SH-SY5Y (cell line): ENCODE measurements at regions not wholly inside any gene's neighbourhood (a gene's known extent, or its start where the extent isn't known, plus 50 kb on each side); places are given as distances from the start of the nearest gene placed in this dataset.

Experiments
- GATA2 ChIP-seq: IDR thresholded peaks from 2 replicates; pipeline ENCODE4 v1.6.1; 2011; ENCODE audit warnings: mild to moderate bottlenecking, low read depth, low read length
- GATA3 ChIP-seq: IDR thresholded peaks from 2 replicates; pipeline ENCODE4 v1.6.1; 2011; ENCODE audit warnings: low read depth, mild to moderate bottlenecking, low read length, moderate library complexity

- TF ChIP-seq GATA2 (no peak), GATA3 (no peak)
These were observed 594.4 kb downstream of the QKI start for GRCh38 chr6:164008902-164009301.
